GM12874 (cell line): ENCODE measurements at regions not wholly inside any gene's neighbourhood (a gene's known extent, or its start where the extent isn't known, plus 50 kb on each side); places are given as distances from the start of the nearest gene placed in this dataset.

Experiments
- CTCF ChIP-seq: IDR thresholded peaks from 2 replicates; pipeline ENCODE4 v1.5.1; 2011; ENCODE audit warnings: low read depth, mild to moderate bottlenecking, control low read depth, low read length, moderate library complexity; ENCODE audit not compliant: insufficient read depth

GRCh38 chr4:160136021-160136420 lies 1033.1 kb downstream of the RAPGEF2 start:
- no peak for TF ChIP-seq CTCF

GRCh38 chr4:160141206-160141605 lies 1038.3 kb downstream of the RAPGEF2 start:
- TF ChIP-seq CTCF, result no peak

GRCh38 chr4:160142579-160142978 lies 1039.7 kb downstream of the RAPGEF2 start:
- no peak for TF ChIP-seq CTCF

GRCh38 chr4:160143574-160143973 lies 1040.7 kb downstream of the RAPGEF2 start:
- TF ChIP-seq CTCF, result no peak

GRCh38 chr4:160159457-160159856 lies 1056.6 kb downstream of the RAPGEF2 start:
- TF ChIP-seq CTCF, result no peak

GRCh38 chr4:160161026-160161425 lies 1058.1 kb downstream of the RAPGEF2 start:
- TF ChIP-seq CTCF, result no peak

- TF ChIP-seq CTCF, result no peak
Measured at GRCh38 chr4:160175064-160175643, 1072.3 kb downstream of the RAPGEF2 start.
